Neural cell (in vitro differentiated cells): ENCODE measurements at regions not wholly inside any gene's neighbourhood (a gene's known extent, or its start where the extent isn't known, plus 50 kb on each side); places are given as distances from the start of the nearest gene placed in this dataset.

Source experiments
- H2AFZ ChIP-seq: fragments of 200-600, 300-800 bp; sonication (generic), shearing (Covaris generic); 2 replicates; pipeline ENCODE4 v1.6.0; 2014; ENCODE audit warnings: low read depth, mild to moderate bottlenecking, antibody characterized with exemption, low read length, moderate library complexity
- H3F3A ChIP-seq: fragments of 200-600 bp; shearing (Covaris generic); 2 replicates; pipeline ENCODE4 v1.6.1; 2016; ENCODE audit warnings: mild to moderate bottlenecking, moderate library complexity, mixed read lengths, antibody characterized with exemption, low read length; ENCODE audit not compliant: insufficient read depth, poor library complexity, severe bottlenecking
- H3K27ac ChIP-seq: fragments of 200-600, 300-800 bp; sonication (generic), shearing (Covaris generic); 2 replicates; pipeline ENCODE4 v1.5.1; 2014; ENCODE audit warnings: mild to moderate bottlenecking, low read length, moderate library complexity
- H3K27me3 ChIP-seq: fragments of 300-800, 200-600 bp; sonication (generic), shearing (Covaris generic); 2 replicates; pipeline ENCODE4 v1.6.0; 2014; ENCODE audit warnings: mild to moderate bottlenecking, low read depth, low read length, moderate library complexity; ENCODE audit not compliant: insufficient read depth
- H3K36me3 ChIP-seq: fragments of 300-800, 200-600 bp; sonication (generic), shearing (Covaris generic); 2 replicates; pipeline ENCODE4 v1.5.1; 2014; ENCODE audit warnings: mild to moderate bottlenecking, antibody characterized with exemption, low read length, moderate library complexity; ENCODE audit not compliant: insufficient read depth
- H3K4me2 ChIP-seq: fragments of 300-800, 200-600 bp; sonication (generic), shearing (Covaris generic); 2 replicates; pipeline ENCODE4 v1.6.0; 2014; ENCODE audit warnings: mild to moderate bottlenecking, low read length
- H3K4me3 ChIP-seq: fragments of 300-800, 200-600 bp; sonication (generic), shearing (Covaris generic); 2 replicates; pipeline ENCODE4 v1.5.1; 2014; ENCODE audit warnings: mild to moderate bottlenecking, low read length, moderate library complexity
- H3K79me2 ChIP-seq: fragments of 200-600 bp; shearing (Covaris generic); replicated peaks from 2 replicates; pipeline ENCODE4 v1.6.0; 2014; ENCODE audit warnings: mild to moderate bottlenecking, low read length, moderate library complexity; ENCODE audit not compliant: insufficient read depth
- H3K9ac ChIP-seq: fragments of 300-800, 200-600 bp; sonication (generic), shearing (Covaris generic); 2 replicates; pipeline ENCODE4 v1.6.1; 2016; ENCODE audit warnings: mild to moderate bottlenecking, low read length, mixed read lengths
- H3K9me2 ChIP-seq: fragments of 200-600 bp; shearing (Covaris generic); 2 replicates; pipeline ENCODE4 v1.6.1; 2016; ENCODE audit warnings: mild to moderate bottlenecking, low read length, mixed read lengths; ENCODE audit not compliant: insufficient read depth
- H3K9me3 ChIP-seq: fragments of 200-600, 300-800 bp; sonication (generic), shearing (Covaris generic); 2 replicates; pipeline ENCODE4 v1.6.1; 2016; ENCODE audit warnings: mild to moderate bottlenecking, mixed run types, low read length, moderate library complexity, mixed read lengths
- H4K20me1 ChIP-seq: fragments of 200-600 bp; shearing (Covaris generic); 2 replicates; pipeline ENCODE4 v1.6.1; 2016; ENCODE audit warnings: mild to moderate bottlenecking, mixed run types; ENCODE audit not compliant: insufficient read depth
- CTCF ChIP-seq: fragments of 450-650 bp; IDR thresholded peaks from 2 replicates; pipeline ENCODE4 v1.5.1; 2014; ENCODE audit warnings: antibody characterized with exemption, mild to moderate bottlenecking, moderate library complexity; ENCODE audit not compliant: poor library complexity, severe bottlenecking
- EP300 ChIP-seq: fragments of 450-650 bp; conservative IDR thresholded peaks from 2 replicates; pipeline ENCODE4 v1.6.1; 2014; ENCODE audit warnings: antibody characterized with exemption, mild to moderate bottlenecking, moderate library complexity; ENCODE audit not compliant: poor library complexity, severe bottlenecking
- EZH2 ChIP-seq: fragments of 200-600, 300-800 bp; shearing (Covaris generic), sonication (generic); IDR thresholded peaks from 2 replicates; pipeline ENCODE4 v1.6.1; 2014; ENCODE audit warnings: antibody characterized with exemption, low read length, borderline replicate concordance, mild to moderate bottlenecking; ENCODE audit not compliant: insufficient read depth, poor library complexity, severe bottlenecking
- MXI1 ChIP-seq: fragments of 450-650 bp; conservative IDR thresholded peaks from 2 replicates; pipeline ENCODE4 v1.6.1; 2014; ENCODE audit warnings: antibody characterized with exemption, mild to moderate bottlenecking; ENCODE audit not compliant: poor library complexity, severe bottlenecking
- POLR2AphosphoS5 ChIP-seq: IDR thresholded peaks from 2 replicates; pipeline ENCODE4 v1.6.1; 2012
- RAD21 ChIP-seq: fragments of 450-650 bp; conservative IDR thresholded peaks from 2 replicates; pipeline ENCODE4 v1.6.1; 2014; ENCODE audit warnings: antibody characterized with exemption, mild to moderate bottlenecking, moderate library complexity
- REST ChIP-seq: IDR thresholded peaks from 2 replicates; pipeline ENCODE4 v1.6.1; 2012; ENCODE audit warnings: borderline replicate concordance
- SMC3 ChIP-seq: fragments of 450-650 bp; conservative IDR thresholded peaks from 2 replicates; pipeline ENCODE4 v1.6.1; 2014; ENCODE audit warnings: antibody characterized with exemption, mild to moderate bottlenecking, moderate library complexity; ENCODE audit not compliant: poor library complexity
- TAF1 ChIP-seq: IDR thresholded peaks from 2 replicates; pipeline ENCODE4 v1.6.1; 2012; ENCODE audit warnings: low read depth

DNA sequence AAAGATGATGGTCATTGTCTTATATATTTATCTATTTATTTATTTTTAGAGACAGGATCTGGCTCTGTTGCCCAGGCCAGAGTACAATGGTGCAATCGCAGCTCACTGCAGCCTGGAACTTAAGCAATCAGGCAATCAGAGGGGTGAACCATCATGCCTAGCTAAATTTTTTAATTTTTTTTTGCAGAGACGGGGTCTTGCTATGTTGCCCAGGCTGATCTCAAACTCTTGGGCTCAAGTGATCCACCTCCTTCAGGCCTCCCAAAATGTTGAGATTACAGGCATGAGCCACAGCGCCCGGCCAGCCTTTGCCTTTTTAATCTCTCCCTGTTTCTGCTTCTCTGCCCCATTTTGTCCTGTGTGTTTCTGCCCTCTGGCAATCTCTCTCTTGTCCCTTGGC lies 102.2 kb downstream of the NCR2 start:
- TF ChIP-seq POLR2AphosphoS5, result no peak
- TF ChIP-seq MXI1, result no peak
- no peak for TF ChIP-seq SMC3
- no peak for TF ChIP-seq EZH2
- no peak for TF ChIP-seq TAF1
- no peak for TF ChIP-seq CTCF
- TF ChIP-seq EP300, result no peak
- TF ChIP-seq RAD21, result no peak
- no peak for TF ChIP-seq REST
- Histone ChIP-seq H3K9ac (no peak overlapping the region), H3K4me2 (no peak overlapping the region)

GRCh38 chr6:41438746-41439145 lies 103.3 kb downstream of the NCR2 start:
- no peaks in the 10 kb centered on the region for H4K20me1 ChIP-seq
- H3K36me3 ChIP-seq, result no peaks in the 10 kb centered on the region
- no peaks in the 10 kb centered on the region for H3F3A ChIP-seq
- H3K9me3 ChIP-seq, result no peaks in the 10 kb centered on the region
- no peak overlapping the region for H3K4me3 ChIP-seq
- H3K9me2 ChIP-seq, result no peaks in the 10 kb centered on the region
- H3K27me3 ChIP-seq, result no peaks in the 10 kb centered on the region
- H3K79me2 ChIP-seq, result no peaks in the 10 kb centered on the region
- no peak overlapping the region for H3K9ac ChIP-seq
- H3K27ac ChIP-seq, result no peak overlapping the region
- no peak overlapping the region for H2AFZ ChIP-seq
- TF ChIP-seq CTCF (no peak), EZH2 (no peak), POLR2AphosphoS5 (no peak), REST (no peak), EP300 (no peak), SMC3 (no peak), MXI1 (no peak), TAF1 (no peak), RAD21 (no peak)
- H3K4me2 ChIP-seq, result no peak overlapping the region

More for the DNA sequence above, 102.2 kb downstream of the NCR2 start:
- H3K4me3 ChIP-seq, result no peak overlapping the region
- H2AFZ ChIP-seq, result no peak overlapping the region
- H3F3A ChIP-seq, result no peaks in the 10 kb centered on the region
- H3K36me3 ChIP-seq, result no peaks in the 10 kb centered on the region
- H3K27ac ChIP-seq, result no peak overlapping the region
- no peaks in the 10 kb centered on the region for H3K79me2 ChIP-seq
- H3K9me2 ChIP-seq, result no peaks in the 10 kb centered on the region
- H3K9me3 ChIP-seq, result no peaks in the 10 kb centered on the region
- H3K27me3 ChIP-seq, result no peaks in the 10 kb centered on the region
- no peaks in the 10 kb centered on the region for H4K20me1 ChIP-seq
